ENCODE measurements at regions not wholly inside any gene's neighbourhood (a gene's known extent, or its start where the extent isn't known, plus 50 kb on each side); places are given as distances from the start of the nearest gene placed in this dataset.

GRCh38 chr1:208841436-208841835, 597.3 kb upstream of the PLXNA2 start:
- no TSS peak for BruUV-seq (replicated peaks)
- Histone ChIP-seq H3K4me1 (no peaks in the 10 kb centered on the region), H3K36me3 (ENCODE audit: control insufficient read depth, insufficient read depth, low read length) (no peaks in the 10 kb centered on the region), H3K9me3 (no peaks in the 10 kb centered on the region), H3K4me3 (ENCODE audit: low read depth, low read length) (no peak overlapping the region), H3K27me3 (replicated peaks; ENCODE audit: control insufficient read depth, insufficient read depth, low read length) (no peaks in the 10 kb centered on the region; the same call in 1 of the 2 replicates)
- Mint-ChIP-seq H3K36me3 (ENCODE audit: insufficient read depth, unreplicated experiment) (no peaks in the 10 kb centered on the region), H3K27ac (ENCODE audit: unreplicated experiment) (no peak overlapping the region), H3K9me3 (ENCODE audit: unreplicated experiment) (peaks cover 10% of the 10 kb centered on the region), H3K27me3 (ENCODE audit: insufficient read depth, unreplicated experiment) (peaks cover 9% of the 10 kb centered on the region), H3K4me1 (ENCODE audit: low read depth, unreplicated experiment) (no peaks in the 10 kb centered on the region), H3K4me3 (ENCODE audit: unreplicated experiment) (no peak overlapping the region)
- no peak for DNase-seq
- TF ChIP-seq CTCF (IDR thresholded peaks at IDR 0.05; ENCODE audit: insufficient read depth in 1 of 2, low read depth in 1 of 2, low read length in 1 of 2, severe bottlenecking in 1 of 2, unreplicated experiment in 1 of 2): no peak
- POLR2A ChIA-PET: no interaction called here
- intact Hi-C loops (cut with micrococcal nuclease; ENCODE audit: unreplicated experiment): no loop called here
- CTCF ChIA-PET: no interaction called here

- peaks cover 9% of the 10 kb centered on the region for H3K27me3 Mint-ChIP-seq (ENCODE audit: insufficient read depth, unreplicated experiment)
- no peaks in the 10 kb centered on the region for H3K4me1 Mint-ChIP-seq (ENCODE audit: low read depth, unreplicated experiment)
- H3K4me1 ChIP-seq: no peaks in the 10 kb centered on the region
- H3K27ac Mint-ChIP-seq (ENCODE audit: unreplicated experiment): no peak overlapping the region
- no peak for TF ChIP-seq CTCF (IDR thresholded peaks at IDR 0.05; ENCODE audit: insufficient read depth in 1 of 2, low read depth in 1 of 2, low read length in 1 of 2, severe bottlenecking in 1 of 2, unreplicated experiment in 1 of 2)
- H3K9me3 Mint-ChIP-seq (ENCODE audit: unreplicated experiment): peaks cover 10% of the 10 kb centered on the region
- ChIA-PET POLR2A (no interaction called here), CTCF (no interaction called here)
- no peak overlapping the region for H3K4me3 ChIP-seq (ENCODE audit: low read depth, low read length)
- H3K27me3 ChIP-seq (replicated peaks; ENCODE audit: control insufficient read depth, insufficient read depth, low read length): no peaks in the 10 kb centered on the region; the same call in 1 of the 2 replicates
- no peaks in the 10 kb centered on the region for H3K36me3 ChIP-seq (ENCODE audit: control insufficient read depth, insufficient read depth, low read length)
- H3K9me3 ChIP-seq: no peaks in the 10 kb centered on the region
- H3K36me3 Mint-ChIP-seq (ENCODE audit: insufficient read depth, unreplicated experiment): no peaks in the 10 kb centered on the region
- BruUV-seq (replicated peaks): no TSS peak
- no peak for DNase-seq
- H3K4me3 Mint-ChIP-seq (ENCODE audit: unreplicated experiment): no peak overlapping the region
- intact Hi-C loops (cut with micrococcal nuclease; ENCODE audit: unreplicated experiment): no loop called here
These were observed 598.3 kb upstream of the PLXNA2 start for GRCh38 chr1:208842451-208842850.

GRCh38 chr1:208844158-208844557, 600.0 kb upstream of the PLXNA2 start:
- intact Hi-C loops (cut with micrococcal nuclease; ENCODE audit: unreplicated experiment): no loop called here
- H3K4me3 Mint-ChIP-seq (ENCODE audit: unreplicated experiment): no peak overlapping the region
- H3K4me1 Mint-ChIP-seq (ENCODE audit: low read depth, unreplicated experiment): no peaks in the 10 kb centered on the region
- H3K27ac Mint-ChIP-seq (ENCODE audit: unreplicated experiment): no peak overlapping the region
- peaks cover 12% of the 10 kb centered on the region for H3K27me3 Mint-ChIP-seq (ENCODE audit: insufficient read depth, unreplicated experiment)
- no peaks in the 10 kb centered on the region for H3K36me3 ChIP-seq (ENCODE audit: control insufficient read depth, insufficient read depth, low read length)
- no peaks in the 10 kb centered on the region for H3K4me1 ChIP-seq
- H3K9me3 ChIP-seq: no peaks in the 10 kb centered on the region
- TF ChIP-seq CTCF (IDR thresholded peaks at IDR 0.05; ENCODE audit: insufficient read depth in 1 of 2, low read depth in 1 of 2, low read length in 1 of 2, severe bottlenecking in 1 of 2, unreplicated experiment in 1 of 2): no peak
- peaks cover 10% of the 10 kb centered on the region for H3K9me3 Mint-ChIP-seq (ENCODE audit: unreplicated experiment)
- CTCF ChIA-PET: no interaction called here
- H3K4me3 ChIP-seq (ENCODE audit: low read depth, low read length): no peak overlapping the region
- no peaks in the 10 kb centered on the region; the same call in 1 of the 2 replicates for H3K27me3 ChIP-seq (replicated peaks; ENCODE audit: control insufficient read depth, insufficient read depth, low read length)
- no peaks in the 10 kb centered on the region for H3K36me3 Mint-ChIP-seq (ENCODE audit: insufficient read depth, unreplicated experiment)
- no peak for DNase-seq
- POLR2A ChIA-PET: no interaction called here
- BruUV-seq (replicated peaks): no TSS peak

Measured in Caco-2 (cell line).